ENCODE measurements at regions not wholly inside any gene's neighbourhood (a gene's known extent, or its start where the extent isn't known, plus 50 kb on each side); places are given as distances from the start of the nearest gene placed in this dataset.

- DNase-seq (ENCODE audit: low read depth in 1 of 2, low spot score in 1 of 2) = no peak
- no peak overlapping the region for H3K4me3 ChIP-seq (replicated peaks; ENCODE audit: insufficient read depth, low read length)
- no peaks in the 10 kb centered on the region for H3K27me3 ChIP-seq (ENCODE audit: insufficient read depth, poor library complexity, severe bottlenecking)
- no peak overlapping the region for H3K27ac ChIP-seq (replicated peaks)
- TF ChIP-seq GABPA (IDR thresholded peaks at IDR 0.05; ENCODE audit: low read depth) (no peak), REST (IDR thresholded peaks at IDR 0.05; ENCODE audit: insufficient replicate concordance, low read depth) (no peak), POLR2AphosphoS5 (IDR thresholded peaks at IDR 0.05; ENCODE audit: low read depth) (no peak), CTCF (IDR thresholded peaks at IDR 0.05; ENCODE audit: insufficient read depth, low read length) (no peak), SPI1 (IDR thresholded peaks at IDR 0.05; ENCODE audit: borderline replicate concordance, low read depth) (no peak)
These were observed 312.0 kb downstream of the MMUT start for GRCh38 chr6:49151033-49151432.

GRCh38 chr6:49145280-49145679 is 317.8 kb downstream of the MMUT start:
- no peak overlapping the region for H3K27ac ChIP-seq (replicated peaks)
- TF ChIP-seq GABPA (IDR thresholded peaks at IDR 0.05; ENCODE audit: low read depth) = no peak
- TF ChIP-seq POLR2AphosphoS5 (IDR thresholded peaks at IDR 0.05; ENCODE audit: low read depth) = no peak
- TF ChIP-seq REST (IDR thresholded peaks at IDR 0.05; ENCODE audit: insufficient replicate concordance, low read depth) = no peak
- no peak overlapping the region for H3K4me3 ChIP-seq (replicated peaks; ENCODE audit: insufficient read depth, low read length)
- no peaks in the 10 kb centered on the region for H3K27me3 ChIP-seq (ENCODE audit: insufficient read depth, poor library complexity, severe bottlenecking)
- DNase-seq (ENCODE audit: low read depth in 1 of 2, low spot score in 1 of 2) = no peak

- DNase-seq (ENCODE audit: low read depth in 1 of 2, low spot score in 1 of 2) = no peak
- Histone ChIP-seq H3K27ac (replicated peaks) (no peak overlapping the region), H3K4me3 (replicated peaks; ENCODE audit: insufficient read depth, low read length) (no peak overlapping the region), H3K27me3 (ENCODE audit: insufficient read depth, poor library complexity, severe bottlenecking) (no peaks in the 10 kb centered on the region)
- TF ChIP-seq GABPA (IDR thresholded peaks at IDR 0.05; ENCODE audit: low read depth) = no peak
- no peak for TF ChIP-seq REST (IDR thresholded peaks at IDR 0.05; ENCODE audit: insufficient replicate concordance, low read depth)
- no peak for TF ChIP-seq SPI1 (IDR thresholded peaks at IDR 0.05; ENCODE audit: borderline replicate concordance, low read depth)
- TF ChIP-seq CTCF (IDR thresholded peaks at IDR 0.05; ENCODE audit: insufficient read depth, low read length) = no peak
- TF ChIP-seq POLR2AphosphoS5 (IDR thresholded peaks at IDR 0.05; ENCODE audit: low read depth) = no peak
These were observed 320.5 kb downstream of the MMUT start for GRCh38 chr6:49142421-49143151.
